Kidney epithelial cell (primary cell): ENCODE measurements at regions not wholly inside any gene's neighbourhood (a gene's known extent, or its start where the extent isn't known, plus 50 kb on each side); places are given as distances from the start of the nearest gene placed in this dataset.

Experiments
- DNase-seq: peaks from one replicate; pipeline ENCODE4 v3.0.0-alpha.2; 2010; ENCODE audit warnings: low read depth
- H3K27me3 ChIP-seq: 2 replicates; pipeline ENCODE4 v1.6.0; 2011; ENCODE audit warnings: low read length; ENCODE audit not compliant: control insufficient read depth, insufficient read depth
- H3K36me3 ChIP-seq: 2 replicates; pipeline ENCODE4 v1.5.1; 2011; ENCODE audit warnings: low read length; ENCODE audit not compliant: control insufficient read depth, insufficient read depth
- H3K4me3 ChIP-seq: 2 replicates; pipeline ENCODE4 v1.5.1; 2011; ENCODE audit warnings: low read depth, mild to moderate bottlenecking, control low read depth, low read length
- TF ChIP-seq, protein P1 (sequence below): IDR thresholded peaks from 2 replicates; pipeline ENCODE4 v1.5.1; 2011; ENCODE audit warnings: mild to moderate bottlenecking, moderate library complexity, low read length, control low read depth, inconsistent platforms; ENCODE audit not compliant: insufficient read depth, poor library complexity, severe bottlenecking

DNA sequence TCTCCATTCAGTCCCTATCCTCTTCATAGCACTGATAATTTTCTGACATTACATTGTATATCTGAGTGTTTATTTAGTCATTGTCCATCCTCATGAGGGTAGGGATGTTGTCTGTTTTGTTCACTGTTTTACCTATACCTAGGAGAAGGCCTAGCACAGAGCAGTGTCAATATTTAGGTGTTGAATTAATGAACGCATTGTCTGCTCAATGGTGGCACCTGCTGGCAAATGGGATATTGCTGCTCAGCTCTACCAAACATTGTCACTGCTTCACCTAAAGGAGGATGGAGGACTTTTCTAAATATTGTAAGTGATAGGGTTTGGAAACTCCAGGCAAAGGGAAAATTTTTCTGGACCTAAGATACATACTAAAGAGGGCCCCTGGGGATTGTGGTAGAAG, 243.9 kb downstream of the RRAGC start:
- no peak overlapping the region for H3K4me3 ChIP-seq
- no peaks in the 10 kb centered on the region for H3K36me3 ChIP-seq
- TF ChIP-seq, protein P1, sequence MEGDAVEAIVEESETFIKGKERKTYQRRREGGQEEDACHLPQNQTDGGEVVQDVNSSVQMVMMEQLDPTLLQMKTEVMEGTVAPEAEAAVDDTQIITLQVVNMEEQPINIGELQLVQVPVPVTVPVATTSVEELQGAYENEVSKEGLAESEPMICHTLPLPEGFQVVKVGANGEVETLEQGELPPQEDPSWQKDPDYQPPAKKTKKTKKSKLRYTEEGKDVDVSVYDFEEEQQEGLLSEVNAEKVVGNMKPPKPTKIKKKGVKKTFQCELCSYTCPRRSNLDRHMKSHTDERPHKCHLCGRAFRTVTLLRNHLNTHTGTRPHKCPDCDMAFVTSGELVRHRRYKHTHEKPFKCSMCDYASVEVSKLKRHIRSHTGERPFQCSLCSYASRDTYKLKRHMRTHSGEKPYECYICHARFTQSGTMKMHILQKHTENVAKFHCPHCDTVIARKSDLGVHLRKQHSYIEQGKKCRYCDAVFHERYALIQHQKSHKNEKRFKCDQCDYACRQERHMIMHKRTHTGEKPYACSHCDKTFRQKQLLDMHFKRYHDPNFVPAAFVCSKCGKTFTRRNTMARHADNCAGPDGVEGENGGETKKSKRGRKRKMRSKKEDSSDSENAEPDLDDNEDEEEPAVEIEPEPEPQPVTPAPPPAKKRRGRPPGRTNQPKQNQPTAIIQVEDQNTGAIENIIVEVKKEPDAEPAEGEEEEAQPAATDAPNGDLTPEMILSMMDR = no peak
- DNase-seq = no peak
- H3K27me3 ChIP-seq = no peaks in the 10 kb centered on the region

DNA sequence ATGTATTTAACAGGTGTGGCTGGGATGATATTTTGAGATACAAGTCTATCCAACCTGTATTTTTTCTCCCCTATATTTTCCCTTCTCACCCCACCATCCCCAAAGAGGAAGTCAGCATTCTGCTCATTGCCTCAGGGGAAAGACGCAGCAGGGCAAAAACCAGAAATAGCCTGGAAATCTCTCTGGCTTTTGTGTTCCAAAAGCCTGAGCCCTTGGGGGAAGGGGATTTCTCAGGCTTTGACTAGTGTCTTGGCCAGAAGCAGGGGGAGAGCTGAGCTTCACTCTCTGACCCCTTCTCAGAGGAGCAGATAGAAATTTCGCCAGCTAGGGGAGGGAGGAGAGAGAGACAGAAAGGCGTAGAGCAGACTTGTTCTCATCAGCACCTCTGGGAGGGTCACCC, 244.7 kb downstream of the RRAGC start:
- H3K4me3 ChIP-seq = no peak overlapping the region
- no peak for DNase-seq
- TF ChIP-seq, protein P1 = no peak
- H3K36me3 ChIP-seq = no peaks in the 10 kb centered on the region
- no peaks in the 10 kb centered on the region for H3K27me3 ChIP-seq

DNA sequence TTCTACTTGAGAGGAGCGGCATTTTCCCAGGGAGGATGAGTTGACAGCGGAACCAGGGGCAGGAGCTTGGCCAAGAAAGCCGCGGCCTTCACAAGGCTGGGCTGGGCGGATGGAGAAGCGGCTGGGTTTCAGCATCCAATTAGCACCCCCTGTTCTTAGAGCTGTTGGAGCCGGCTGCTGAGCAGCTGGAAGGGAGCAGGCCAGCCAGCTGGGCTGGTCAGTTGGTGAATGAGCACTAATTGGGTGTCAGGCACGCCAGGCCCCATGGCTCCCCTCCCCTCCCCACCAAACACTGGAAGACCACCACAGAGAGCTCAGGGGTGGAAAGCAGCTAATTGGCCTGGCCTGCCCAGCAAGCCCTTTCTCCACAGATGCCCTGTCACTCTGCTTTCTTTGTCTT, 245.6 kb downstream of the RRAGC start:
- H3K4me3 ChIP-seq = no peak overlapping the region

DNA sequence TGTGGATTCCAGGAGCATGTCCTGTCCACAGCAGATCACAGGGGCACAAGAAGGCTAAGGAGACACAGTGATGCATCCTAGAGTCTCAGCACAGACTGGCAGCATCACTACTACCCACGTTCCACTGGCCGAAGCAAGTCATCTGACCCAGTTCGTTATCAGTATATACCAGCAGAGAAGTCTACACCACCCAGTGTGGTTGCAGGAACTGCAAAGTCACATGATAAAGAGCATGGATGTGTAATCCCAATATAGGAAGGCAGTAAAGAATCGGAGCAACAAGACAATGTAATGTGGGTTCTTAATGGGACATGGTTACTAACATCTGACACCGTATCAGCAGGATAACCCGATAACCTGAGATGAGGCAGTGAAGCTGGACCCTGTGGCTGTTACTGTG, 246.6 kb downstream of the RRAGC start:
- no peaks in the 10 kb centered on the region for H3K36me3 ChIP-seq
- TF ChIP-seq, protein P1 = no peak
- peaks cover 4% of the 10 kb centered on the region for H3K27me3 ChIP-seq
- no peak for DNase-seq
- H3K4me3 ChIP-seq = no peak overlapping the region

More for the DNA sequence above, 245.6 kb downstream of the RRAGC start:
- TF ChIP-seq, protein P1 = no peak
- DNase-seq = no peak
- Histone ChIP-seq H3K36me3 (no peaks in the 10 kb centered on the region), H3K27me3 (no peaks in the 10 kb centered on the region)

DNA sequence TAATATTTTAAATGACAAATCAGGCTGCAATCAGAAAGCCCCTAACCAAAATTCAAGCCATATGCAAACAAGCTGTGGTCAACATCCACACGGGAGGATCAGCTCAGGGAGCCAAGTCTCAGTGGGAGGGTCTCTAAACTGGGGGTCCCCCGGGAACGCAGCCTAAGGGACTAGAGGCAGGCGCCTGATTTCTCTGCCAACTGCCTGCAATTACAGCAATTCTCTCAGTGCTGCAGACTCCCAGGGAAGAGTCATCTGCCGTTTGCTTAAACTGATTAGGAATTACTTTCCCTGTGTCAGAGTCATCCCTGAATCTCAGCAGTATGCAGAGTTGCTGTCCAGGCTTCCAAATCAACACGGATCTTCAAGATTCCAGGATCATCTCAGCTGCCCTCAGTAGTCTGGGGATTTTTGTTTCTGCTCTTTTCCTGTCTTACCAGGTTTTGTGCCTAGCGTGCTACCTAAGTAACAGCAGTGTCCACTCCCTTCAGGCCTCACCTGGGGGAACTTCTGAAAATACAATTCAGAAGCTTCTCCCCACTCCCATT, 247.8 kb downstream of the RRAGC start:
- Histone ChIP-seq H3K36me3 (no peaks in the 10 kb centered on the region), H3K27me3 (peaks cover 4% of the 10 kb centered on the region), H3K4me3 (no peak overlapping the region)
- TF ChIP-seq, protein P1 = no peak
- no peak for DNase-seq
